ENCODE measurements at regions not wholly inside any gene's neighbourhood (a gene's known extent, or its start where the extent isn't known, plus 50 kb on each side); places are given as distances from the start of the nearest gene placed in this dataset.
A peak's percentile ranks its signal among the peaks of the same experiment; 100 is the strongest.

- H3K27me3 ChIP-seq (replicated peaks; ENCODE audit: insufficient read depth, low read depth, low read length, poor library complexity), result peaks cover 38% of the 10 kb centered on the region
- DNase-seq (ENCODE audit: low spot score), result no peak
- H3K4me3 ChIP-seq (ENCODE audit: low read depth, low read length, poor library complexity, severe bottlenecking), result no peak overlapping the region
- CTCF ChIA-PET, result no interaction called here
- TF ChIP-seq CTCF (conservative IDR thresholded peaks at IDR 0.05; ENCODE audit: low read depth, low read length) (no peak), EZH2 (IDR thresholded peaks at IDR 0.05; ENCODE audit: borderline replicate concordance, low read depth, low read length, poor library complexity, severe bottlenecking) (no peak)
- H3K9me3 ChIP-seq (ENCODE audit: low read depth, low read length, poor library complexity, severe bottlenecking), result no peaks in the 10 kb centered on the region
- POLR2A ChIA-PET (ENCODE audit: low non-redundant PET), result no interaction called here
- no peaks in the 10 kb centered on the region for H3K4me1 ChIP-seq (ENCODE audit: insufficient read depth, low read length, poor library complexity, severe bottlenecking)
- BruUV-seq (replicated peaks), result no TSS peak
- intact Hi-C loops (cut with micrococcal nuclease; ENCODE audit: unreplicated experiment), result no loop called here
- H3K27ac ChIP-seq (ENCODE audit: low read depth, low read length, poor library complexity, severe bottlenecking), result no peak overlapping the region
- H3K36me3 ChIP-seq (ENCODE audit: insufficient read depth, low read length, poor library complexity, severe bottlenecking), result no peaks in the 10 kb centered on the region
These were observed 163.5 kb downstream of the PTH2R start for GRCh38 chr2:208570066-208570465.

- no peaks in the 10 kb centered on the region for H3K36me3 ChIP-seq (ENCODE audit: insufficient read depth, low read length, poor library complexity, severe bottlenecking)
- no peaks in the 10 kb centered on the region for H3K4me1 ChIP-seq (ENCODE audit: insufficient read depth, low read length, poor library complexity, severe bottlenecking)
- ChIA-PET POLR2A (ENCODE audit: low non-redundant PET) (no interaction called here), CTCF (no interaction called here)
- DNase-seq (ENCODE audit: low spot score), result no peak
- TF ChIP-seq EZH2 (IDR thresholded peaks at IDR 0.05; ENCODE audit: borderline replicate concordance, low read depth, low read length, poor library complexity, severe bottlenecking), result no peak
- TF ChIP-seq CTCF (conservative IDR thresholded peaks at IDR 0.05; ENCODE audit: low read depth, low read length), result peak; percentile 35; the same call in 1 of the 2 replicates
- H3K27me3 ChIP-seq (replicated peaks; ENCODE audit: insufficient read depth, low read depth, low read length, poor library complexity), result peaks cover 38% of the 10 kb centered on the region
- no peaks in the 10 kb centered on the region for H3K9me3 ChIP-seq (ENCODE audit: low read depth, low read length, poor library complexity, severe bottlenecking)
- no peak overlapping the region for H3K27ac ChIP-seq (ENCODE audit: low read depth, low read length, poor library complexity, severe bottlenecking)
- intact Hi-C loops (cut with micrococcal nuclease; ENCODE audit: unreplicated experiment), result no loop called here
- no peak overlapping the region for H3K4me3 ChIP-seq (ENCODE audit: low read depth, low read length, poor library complexity, severe bottlenecking)
- BruUV-seq (replicated peaks), result no TSS peak
These were observed 164.5 kb downstream of the PTH2R start for GRCh38 chr2:208570851-208571763.

GRCh38 chr2:208571764-208572131 is 165.2 kb downstream of the PTH2R start:
- Histone ChIP-seq H3K27ac (ENCODE audit: low read depth, low read length, poor library complexity, severe bottlenecking) (no peak overlapping the region), H3K36me3 (ENCODE audit: insufficient read depth, low read length, poor library complexity, severe bottlenecking) (no peaks in the 10 kb centered on the region), H3K4me3 (ENCODE audit: low read depth, low read length, poor library complexity, severe bottlenecking) (no peak overlapping the region), H3K9me3 (ENCODE audit: low read depth, low read length, poor library complexity, severe bottlenecking) (no peaks in the 10 kb centered on the region), H3K4me1 (ENCODE audit: insufficient read depth, low read length, poor library complexity, severe bottlenecking) (no peaks in the 10 kb centered on the region), H3K27me3 (replicated peaks; ENCODE audit: insufficient read depth, low read depth, low read length, poor library complexity) (peaks cover 38% of the 10 kb centered on the region)
- POLR2A ChIA-PET (ENCODE audit: low non-redundant PET), result no interaction called here
- CTCF ChIA-PET, result no interaction called here
- intact Hi-C loops (cut with micrococcal nuclease; ENCODE audit: unreplicated experiment), result no loop called here
- TF ChIP-seq CTCF (conservative IDR thresholded peaks at IDR 0.05; ENCODE audit: low read depth, low read length) (no peak), EZH2 (IDR thresholded peaks at IDR 0.05; ENCODE audit: borderline replicate concordance, low read depth, low read length, poor library complexity, severe bottlenecking) (no peak)
- no TSS peak for BruUV-seq (replicated peaks)
- DNase-seq (ENCODE audit: low spot score), result no peak

All from A673 (cell line).